Lower leg skin (tissue), 4 donors: ENCODE measurements at regions not wholly inside any gene's neighbourhood (a gene's known extent, or its start where the extent isn't known, plus 50 kb on each side); places are given as distances from the start of the nearest gene placed in this dataset.

Source experiments
- DNase-seq, 2 donors: peaks; one replicate each; pipeline ENCODE4 v3.0.0-alpha.2; 2019; ENCODE audit warnings: low spot score in 2 of 2
- H3K4me3 ChIP-seq: fragments of 200-600 bp; sonication (generic); 2 replicates; pipeline ENCODE4 v1.5.1; 2017; ENCODE audit warnings: mild to moderate bottlenecking, low read depth; ENCODE audit not compliant: poor library complexity, severe bottlenecking
- CTCF ChIP-seq, 3 donors: fragments of 450-650 bp; IDR thresholded peaks; one replicate each; pipeline ENCODE4 v1.5.1; 2016; ENCODE audit warnings: antibody characterized with exemption in 3 of 3, mild to moderate bottlenecking in 3 of 3, moderate library complexity in 2 of 3
- POLR2A ChIP-seq, 2 donors: fragments of 450-650 bp; IDR thresholded peaks; one replicate each; pipeline ENCODE4 v1.6.1; 2016 to 2017; ENCODE audit warnings: antibody characterized with exemption in 2 of 2, mild to moderate bottlenecking in 1 of 2, moderate library complexity in 1 of 2
- WGBS, 2 donors: methylation state at CpG; one replicate each; pipeline ENCODE4 v1.1.5; 2018; 5-methylcytosine and 5-hydroxymethylcytosine counted together
- intact Hi-C: fragments of 100-400 bp; cut with DNase I; formaldehyde crosslinking; loops from one replicate; pipeline ENCODE4 v1.15.0; 2023; ENCODE audit warnings: low total_unique reads

- no peak overlapping the region for H3K4me3 ChIP-seq
- no peak for DNase-seq
- 57 to 64% methylated on average over 1 of the region's 1 CpG for WGBS, 2 donors
- intact Hi-C loops, result no loop called here
- TF ChIP-seq CTCF (IDR thresholded peaks at IDR 0.05) (no peak), POLR2A (IDR thresholded peaks at IDR 0.05) (no peak)
These were observed 455.6 kb upstream of the ZP4 start for GRCh38 chr1:238346340-238346739.

GRCh38 chr1:238345837-238346236 is 455.1 kb upstream of the ZP4 start:
- TF ChIP-seq CTCF (IDR thresholded peaks at IDR 0.05) (no peak), POLR2A (IDR thresholded peaks at IDR 0.05) (no peak)
- intact Hi-C loops, result no loop called here
- no peak overlapping the region for H3K4me3 ChIP-seq
- 83 to 84% methylated on average over 6 of the region's 6 CpGs for WGBS, 2 donors
- no peak for DNase-seq

- intact Hi-C loops, result no loop called here
- no peak for TF ChIP-seq POLR2A (IDR thresholded peaks at IDR 0.05)
- TF ChIP-seq CTCF (IDR thresholded peaks at IDR 0.05), result no peak
- DNase-seq, result no peak
- H3K4me3 ChIP-seq, result no peak overlapping the region
- WGBS, 2 donors, result 88 to 91% methylated on average over 3 of the region's 3 CpGs
These were observed 453.1 kb upstream of the ZP4 start for GRCh38 chr1:238343852-238344251.

GRCh38 chr1:238341395-238341794 is 450.7 kb upstream of the ZP4 start:
- intact Hi-C loops, result no loop called here
- 77 to 81% methylated on average over 2 of the region's 2 CpGs for WGBS, 2 donors
- no peak for DNase-seq
- H3K4me3 ChIP-seq, result no peak overlapping the region
- TF ChIP-seq POLR2A (IDR thresholded peaks at IDR 0.05) (no peak), CTCF (IDR thresholded peaks at IDR 0.05) (no peak)

- no peak overlapping the region for H3K4me3 ChIP-seq
- TF ChIP-seq CTCF (IDR thresholded peaks at IDR 0.05) (no peak), POLR2A (IDR thresholded peaks at IDR 0.05) (no peak)
- no peak for DNase-seq
- 74 to 80% methylated on average over 7 of the region's 7 CpGs for WGBS, 2 donors
- intact Hi-C loops, result no loop called here
These were observed 450.3 kb upstream of the ZP4 start for GRCh38 chr1:238340989-238341388.

- 35 to 44% methylated on average over 7 of the region's 7 CpGs for WGBS, 2 donors
- no peak for DNase-seq
- H3K4me3 ChIP-seq, result no peak overlapping the region
- TF ChIP-seq CTCF (IDR thresholded peaks at IDR 0.05), result no peak
- no peak for TF ChIP-seq POLR2A (IDR thresholded peaks at IDR 0.05)
- intact Hi-C loops, result no loop called here
These were observed 445.8 kb upstream of the ZP4 start for GRCh38 chr1:238336531-238336930.
